A549 (cell line): ENCODE measurements at regions not wholly inside any gene's neighbourhood (a gene's known extent, or its start where the extent isn't known, plus 50 kb on each side); places are given as distances from the start of the nearest gene placed in this dataset.

Experiments used
- ATAC-seq, 2 experiments: fragments of 200-7000 bp in 1 of 2; fragments of >200 bp in 1 of 2; cut with Nextera tagmentation in 1 of 2; cut with Tn5 transposase in 1 of 2; 3 replicates each; pipeline versions ENCODE4 v1.8.0 to v1.9.1; 2018 to 2020; ENCODE audit warnings: mild to moderate bottlenecking in 1 of 2, moderate library complexity in 1 of 2
- CTCF ChIA-PET: fragments of 300-600 bp; sonication (Branson Sonifier 250); formaldehyde crosslinking; extraction: SDS; loops from one replicate; lab custom pipeline; 2021; ENCODE audit warnings: antibody characterized with exemption, inconsistent platforms; lab: Yijun Ruan, JAX
- POLR2A ChIA-PET: fragments of 350-600 bp; formaldehyde crosslinking; extraction: SDS; loops from one replicate; lab custom pipeline; 2021; ENCODE audit warnings: antibody characterized with exemption, inconsistent platforms; lab: Yijun Ruan, JAX
- DNase-seq, 2 experiments: peaks; one replicate each; pipeline versions ENCODE4 v3.0.0 to v3.0.0-alpha.2; 2011 to 2016; ENCODE audit warnings: low read depth in 1 of 2, low spot score in 1 of 2
- FAIRE-seq: peaks from 2 replicates; lab custom pipeline; 2011; peaks lifted over from hg19 to GRCh38; lab: Jason Lieb, UNC
- H3K27ac ChIP-seq, 2 experiments: fragments of >200 bp; sonication (Bioruptor Twin); formaldehyde crosslinking; 3 replicates each; pipeline ENCODE4 v1.5.1; 2016 to 2017
- H3K4me1 ChIP-seq: fragments of >200 bp; sonication (Bioruptor Twin); formaldehyde crosslinking; 3 replicates; pipeline ENCODE4 v1.6.1; 2016
- H3K4me2 ChIP-seq: fragments of >200 bp; sonication (Bioruptor Twin); formaldehyde crosslinking; 3 replicates; pipeline ENCODE4 v1.6.1; 2016
- H3K4me3 ChIP-seq: fragments of >200 bp; sonication (Bioruptor Twin); formaldehyde crosslinking; 3 replicates; pipeline ENCODE4 v1.5.1; 2016
- H3K9me3 ChIP-seq: fragments of >200 bp; sonication (Bioruptor Twin); formaldehyde crosslinking; 3 replicates; pipeline ENCODE4 v1.6.1; 2016
- CBX2 ChIP-seq: fragments of 200-600 bp; sonication (generic); IDR thresholded peaks from 2 replicates; pipeline ENCODE4 v1.6.1; 2016; ENCODE audit warnings: low read depth, mild to moderate bottlenecking, borderline replicate concordance
- CBX8 ChIP-seq: fragments of 200-600 bp; sonication (generic); IDR thresholded peaks from 2 replicates; pipeline ENCODE4 v1.6.1; 2016
- CEBPB ChIP-seq, 2 experiments: fragments of >200 bp in 1 of 2; sonication (Bioruptor Twin) in 1 of 2; formaldehyde crosslinking in 1 of 2; IDR thresholded peaks; 2 replicates each; pipeline ENCODE4 v1.6.1; 2012 to 2016
- EHF ChIP-seq: fragments of 250-450 bp; sonication (Bioruptor Pico); IDR thresholded peaks from 2 replicates; pipeline ENCODE4 v1.5.0; 2020; ENCODE audit warnings: mild to moderate bottlenecking
- FOSB ChIP-seq: fragments of 250-450 bp; sonication (Bioruptor Pico); IDR thresholded peaks from 2 replicates; pipeline ENCODE4 v1.5.0; 2020; ENCODE audit warnings: mild to moderate bottlenecking, moderate library complexity
- FOSL2 ChIP-seq, 2 experiments: fragments of 450-650 bp in 1 of 2; fragments of >200 bp in 1 of 2; sonication (Bioruptor Twin) in 1 of 2; formaldehyde crosslinking; IDR thresholded peaks; 2 replicates each; pipeline versions ENCODE4 v1.5.0 to v1.6.1; 2016 to 2020; ENCODE audit warnings: mild to moderate bottlenecking in 1 of 2, moderate library complexity in 1 of 2
- FOXS1 ChIP-seq: fragments of 250-450 bp; sonication (Bioruptor Pico); IDR thresholded peaks from 2 replicates; pipeline ENCODE4 v1.5.0; 2020; ENCODE audit warnings: mild to moderate bottlenecking, moderate library complexity
- GATA3 ChIP-seq: IDR thresholded peaks from 2 replicates; pipeline ENCODE4 v1.6.1; 2012; ENCODE audit warnings: borderline replicate concordance
- HDAC2 ChIP-seq: fragments of 200-600 bp; sonication (generic); IDR thresholded peaks from 2 replicates; pipeline ENCODE4 v1.6.1; 2016
- JUN ChIP-seq, 2 experiments: fragments of >200 bp; sonication (Bioruptor Twin); formaldehyde crosslinking; IDR thresholded peaks; 2 replicates in 1 of 2; 3 replicates in 1 of 2; pipeline ENCODE4 v1.6.1; 2016 to 2017
- KDM1A ChIP-seq: fragments of 200-600 bp; sonication (generic); IDR thresholded peaks from 2 replicates; pipeline ENCODE4 v1.6.1; 2016; ENCODE audit warnings: low read depth, mild to moderate bottlenecking
- KDM5A ChIP-seq: fragments of 200-600 bp; sonication (generic); IDR thresholded peaks from 2 replicates; pipeline ENCODE4 v1.6.1; 2016; ENCODE audit warnings: antibody characterized with exemption, mild to moderate bottlenecking
- MAFK ChIP-seq: fragments of 450-650 bp; IDR thresholded peaks from 2 replicates; pipeline ENCODE4 v1.6.1; 2014; ENCODE audit not compliant: partially characterized antibody
- MYC ChIP-seq: IDR thresholded peaks from 2 replicates; pipeline ENCODE4 v1.6.1; 2012; ENCODE audit warnings: mild to moderate bottlenecking, inconsistent platforms, low read length, improper control_type of control experiment, borderline replicate concordance
- NFE2L2 ChIP-seq: fragments of 150-350 bp; conservative IDR thresholded peaks from 2 replicates; pipeline ENCODE4 v1.6.1; 2014; ENCODE audit warnings: low read length
- RAD21 ChIP-seq, 2 experiments: fragments of >200 bp in 1 of 2; sonication (Bioruptor Twin) in 1 of 2; formaldehyde crosslinking in 1 of 2; IDR thresholded peaks in 1 of 2; conservative IDR thresholded peaks in 1 of 2; 2 replicates in 1 of 2; 3 replicates in 1 of 2; pipeline ENCODE4 v1.6.1; 2012 to 2018; ENCODE audit warnings: inconsistent platforms in 1 of 2
- RARB ChIP-seq: fragments of 250-450 bp; sonication (Bioruptor Pico); IDR thresholded peaks from 2 replicates; pipeline ENCODE4 v1.8.0; 2021; ENCODE audit warnings: mild to moderate bottlenecking, moderate library complexity
- ZSCAN20 ChIP-seq: fragments of 250-450 bp; sonication (Bioruptor Pico); IDR thresholded peaks from 2 replicates; pipeline ENCODE4 v1.8.0; 2022; ENCODE audit warnings: mild to moderate bottlenecking, moderate library complexity
- WGBS: methylation state at CpG from one replicate; pipeline ENCODE4 v1.1.6; 2017; ENCODE audit errors: missing lambda C conversion rate; 5-methylcytosine and 5-hydroxymethylcytosine counted together
- TF ChIP-seq, protein P1 (sequence below): fragments of 200-600 bp; sonication (generic); IDR thresholded peaks from 2 replicates; pipeline ENCODE4 v1.6.1; 2016; ENCODE audit warnings: antibody characterized with exemption, mild to moderate bottlenecking, moderate library complexity
- TF ChIP-seq, protein P2 (sequence below): fragments of >200 bp; sonication (Bioruptor Twin); formaldehyde crosslinking; IDR thresholded peaks from 3 replicates; pipeline ENCODE4 v1.5.1; 2016
- TF ChIP-seq, protein P3 (sequence below): fragments of 450-650 bp; IDR thresholded peaks from 2 replicates; pipeline ENCODE4 v1.6.1; 2014; ENCODE audit warnings: antibody characterized with exemption
- TF ChIP-seq, protein P4 (sequence below): fragments of 250-450 bp; sonication (Bioruptor Pico); IDR thresholded peaks from 2 replicates; pipeline ENCODE4 v1.5.0; 2021; ENCODE audit warnings: mild to moderate bottlenecking, moderate library complexity, borderline replicate concordance

DNA sequence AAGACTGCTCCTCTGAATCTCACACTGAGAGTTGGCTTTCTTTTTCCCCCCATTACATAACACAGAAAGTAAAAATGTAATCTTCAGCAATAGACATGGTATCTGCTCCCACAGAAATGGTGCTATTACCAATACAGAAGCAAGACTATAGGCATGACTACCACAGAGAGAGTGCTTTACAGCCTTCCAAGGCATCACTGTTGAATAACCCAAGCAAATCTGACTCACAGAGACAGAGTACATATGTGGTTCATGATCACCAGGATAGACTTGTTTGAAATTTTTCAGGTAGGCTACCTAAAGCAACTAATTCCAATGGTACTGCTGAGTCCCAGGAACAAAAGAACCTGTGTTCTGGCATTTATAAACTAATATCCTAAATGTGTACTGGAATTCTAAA lies 1373.4 kb upstream of the C9orf72 start (continued):
- TF ChIP-seq, protein P1, sequence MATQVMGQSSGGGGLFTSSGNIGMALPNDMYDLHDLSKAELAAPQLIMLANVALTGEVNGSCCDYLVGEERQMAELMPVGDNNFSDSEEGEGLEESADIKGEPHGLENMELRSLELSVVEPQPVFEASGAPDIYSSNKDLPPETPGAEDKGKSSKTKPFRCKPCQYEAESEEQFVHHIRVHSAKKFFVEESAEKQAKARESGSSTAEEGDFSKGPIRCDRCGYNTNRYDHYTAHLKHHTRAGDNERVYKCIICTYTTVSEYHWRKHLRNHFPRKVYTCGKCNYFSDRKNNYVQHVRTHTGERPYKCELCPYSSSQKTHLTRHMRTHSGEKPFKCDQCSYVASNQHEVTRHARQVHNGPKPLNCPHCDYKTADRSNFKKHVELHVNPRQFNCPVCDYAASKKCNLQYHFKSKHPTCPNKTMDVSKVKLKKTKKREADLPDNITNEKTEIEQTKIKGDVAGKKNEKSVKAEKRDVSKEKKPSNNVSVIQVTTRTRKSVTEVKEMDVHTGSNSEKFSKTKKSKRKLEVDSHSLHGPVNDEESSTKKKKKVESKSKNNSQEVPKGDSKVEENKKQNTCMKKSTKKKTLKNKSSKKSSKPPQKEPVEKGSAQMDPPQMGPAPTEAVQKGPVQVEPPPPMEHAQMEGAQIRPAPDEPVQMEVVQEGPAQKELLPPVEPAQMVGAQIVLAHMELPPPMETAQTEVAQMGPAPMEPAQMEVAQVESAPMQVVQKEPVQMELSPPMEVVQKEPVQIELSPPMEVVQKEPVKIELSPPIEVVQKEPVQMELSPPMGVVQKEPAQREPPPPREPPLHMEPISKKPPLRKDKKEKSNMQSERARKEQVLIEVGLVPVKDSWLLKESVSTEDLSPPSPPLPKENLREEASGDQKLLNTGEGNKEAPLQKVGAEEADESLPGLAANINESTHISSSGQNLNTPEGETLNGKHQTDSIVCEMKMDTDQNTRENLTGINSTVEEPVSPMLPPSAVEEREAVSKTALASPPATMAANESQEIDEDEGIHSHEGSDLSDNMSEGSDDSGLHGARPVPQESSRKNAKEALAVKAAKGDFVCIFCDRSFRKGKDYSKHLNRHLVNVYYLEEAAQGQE: no peak
- no peak for TF ChIP-seq CBX8

DNA sequence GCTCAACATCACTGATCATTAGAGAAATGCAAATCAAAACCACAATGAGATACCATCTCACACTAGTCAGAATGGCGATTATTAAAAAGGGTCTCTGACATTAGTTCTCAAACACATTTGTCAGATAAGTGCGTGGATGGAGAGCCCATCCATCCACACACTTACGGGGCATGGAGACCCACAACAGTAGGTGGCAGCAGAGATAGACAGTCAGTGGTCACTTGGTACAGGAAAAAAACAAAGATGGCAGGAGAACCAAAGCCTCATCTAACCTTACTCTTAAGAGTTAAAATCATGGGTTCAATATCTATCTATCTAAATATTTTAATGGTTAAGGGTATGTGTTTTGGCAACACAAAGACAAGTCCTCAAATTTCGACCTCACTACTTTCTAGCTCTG lies 1378.7 kb upstream of the C9orf72 start:
- DNase-seq (peak in 1 of 2 experiments; percentile 23), ATAC-seq (peak in 1 of 2 experiments; percentile 50; a peak in 2 of 6 replicates)
- POLR2A ChIA-PET: no interaction called here
- H3K9me3 ChIP-seq: peaks cover 7% of the 10 kb centered on the region; the same call in 1 of the 3 replicates
- H3K27ac ChIP-seq: no peak overlapping the region
- H3K4me3 ChIP-seq: no peak overlapping the region
- H3K4me2 ChIP-seq: no peak overlapping the region
- CTCF ChIA-PET: interaction anchor here (1.0 kb wide), 1 partner anchor 29 kb away, joined by 3 read pairs; no protein-coding TSS in a partner anchor
- TF ChIP-seq CEBPB (IDR thresholded peaks at IDR 0.05): no peak
- peak in 1 of 2 experiments; percentile 29; a peak in 2 of 5 replicates for TF ChIP-seq RAD21 (conservative IDR thresholded peaks at IDR 0.05 in 1 of 2, IDR thresholded peaks at IDR 0.05 in 1 of 2)
- TF ChIP-seq, all 56 proteins: peak for 1
- 59% methylated on average over 4 of the region's 4 CpGs for WGBS
- H3K4me1 ChIP-seq: peaks cover 16% of the 10 kb centered on the region
- no peak for FAIRE-seq

DNA sequence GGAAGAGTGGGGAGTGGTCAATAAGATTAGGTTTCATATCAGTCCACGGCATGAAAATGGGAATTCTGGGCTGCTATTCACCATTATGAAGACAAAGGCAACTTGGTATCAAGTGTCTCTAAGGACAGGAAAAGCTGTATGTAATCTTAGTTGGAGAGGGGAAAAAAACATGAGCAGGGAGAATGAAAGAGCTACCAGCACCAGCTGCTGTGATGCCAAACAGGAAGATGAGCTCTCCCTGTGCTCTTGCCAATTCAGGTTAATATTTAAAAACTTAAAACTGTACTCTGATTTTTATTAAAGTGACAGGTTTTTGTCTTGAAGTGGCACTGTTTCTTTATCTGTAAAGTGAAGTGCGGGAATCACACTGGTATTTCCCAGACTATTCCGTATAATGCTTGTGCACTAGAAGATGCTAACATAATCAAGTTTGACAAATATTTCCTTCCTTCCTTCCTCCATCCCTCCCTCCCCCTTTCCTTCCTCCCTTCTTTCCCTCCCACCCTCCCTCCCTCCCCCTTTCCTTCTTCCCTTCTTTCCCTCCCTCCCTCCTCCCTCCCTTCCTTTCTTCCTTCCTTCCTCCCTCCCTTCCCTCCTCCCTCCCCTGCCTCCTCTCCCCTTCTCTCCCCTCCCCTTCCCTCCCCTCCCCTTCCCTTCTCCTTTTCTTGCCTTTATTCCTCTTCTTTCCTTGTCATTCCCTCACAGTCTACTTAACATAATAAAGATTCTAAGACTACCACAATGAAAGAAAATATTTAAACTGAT lies 1383.0 kb upstream of the C9orf72 start:
- DNase-seq: peak in 1 of 2 experiments; percentile 27
- no peak for FAIRE-seq
- H3K4me1 ChIP-seq: peaks cover 17% of the 10 kb centered on the region
- H3K4me2 ChIP-seq: peak overlapping the region; percentile 72
- no peak for TF ChIP-seq HDAC2
- TF ChIP-seq FOXS1: no peak
- no peak for TF ChIP-seq RARB (CRISPR knock-in tag)
- no peak for TF ChIP-seq FOSB (CRISPR knock-in tag)
- TF ChIP-seq EHF (CRISPR knock-in tag): no peak
- TF ChIP-seq, protein P2, sequence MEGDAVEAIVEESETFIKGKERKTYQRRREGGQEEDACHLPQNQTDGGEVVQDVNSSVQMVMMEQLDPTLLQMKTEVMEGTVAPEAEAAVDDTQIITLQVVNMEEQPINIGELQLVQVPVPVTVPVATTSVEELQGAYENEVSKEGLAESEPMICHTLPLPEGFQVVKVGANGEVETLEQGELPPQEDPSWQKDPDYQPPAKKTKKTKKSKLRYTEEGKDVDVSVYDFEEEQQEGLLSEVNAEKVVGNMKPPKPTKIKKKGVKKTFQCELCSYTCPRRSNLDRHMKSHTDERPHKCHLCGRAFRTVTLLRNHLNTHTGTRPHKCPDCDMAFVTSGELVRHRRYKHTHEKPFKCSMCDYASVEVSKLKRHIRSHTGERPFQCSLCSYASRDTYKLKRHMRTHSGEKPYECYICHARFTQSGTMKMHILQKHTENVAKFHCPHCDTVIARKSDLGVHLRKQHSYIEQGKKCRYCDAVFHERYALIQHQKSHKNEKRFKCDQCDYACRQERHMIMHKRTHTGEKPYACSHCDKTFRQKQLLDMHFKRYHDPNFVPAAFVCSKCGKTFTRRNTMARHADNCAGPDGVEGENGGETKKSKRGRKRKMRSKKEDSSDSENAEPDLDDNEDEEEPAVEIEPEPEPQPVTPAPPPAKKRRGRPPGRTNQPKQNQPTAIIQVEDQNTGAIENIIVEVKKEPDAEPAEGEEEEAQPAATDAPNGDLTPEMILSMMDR: no peak
- no peak for TF ChIP-seq ZSCAN20 (CRISPR knock-in tag)
- TF ChIP-seq KDM5A: no peak
- TF ChIP-seq NFE2L2: no peak
- TF ChIP-seq KDM1A: no peak
- TF ChIP-seq, protein P3, sequence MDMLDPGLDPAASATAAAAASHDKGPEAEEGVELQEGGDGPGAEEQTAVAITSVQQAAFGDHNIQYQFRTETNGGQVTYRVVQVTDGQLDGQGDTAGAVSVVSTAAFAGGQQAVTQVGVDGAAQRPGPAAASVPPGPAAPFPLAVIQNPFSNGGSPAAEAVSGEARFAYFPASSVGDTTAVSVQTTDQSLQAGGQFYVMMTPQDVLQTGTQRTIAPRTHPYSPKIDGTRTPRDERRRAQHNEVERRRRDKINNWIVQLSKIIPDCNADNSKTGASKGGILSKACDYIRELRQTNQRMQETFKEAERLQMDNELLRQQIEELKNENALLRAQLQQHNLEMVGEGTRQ: no peak
- TF ChIP-seq CEBPB (IDR thresholded peaks at IDR 0.05): no peak
- TF ChIP-seq MAFK: no peak
- TF ChIP-seq CBX2: no peak
- no peak for TF ChIP-seq MYC
- TF ChIP-seq, protein P4, sequence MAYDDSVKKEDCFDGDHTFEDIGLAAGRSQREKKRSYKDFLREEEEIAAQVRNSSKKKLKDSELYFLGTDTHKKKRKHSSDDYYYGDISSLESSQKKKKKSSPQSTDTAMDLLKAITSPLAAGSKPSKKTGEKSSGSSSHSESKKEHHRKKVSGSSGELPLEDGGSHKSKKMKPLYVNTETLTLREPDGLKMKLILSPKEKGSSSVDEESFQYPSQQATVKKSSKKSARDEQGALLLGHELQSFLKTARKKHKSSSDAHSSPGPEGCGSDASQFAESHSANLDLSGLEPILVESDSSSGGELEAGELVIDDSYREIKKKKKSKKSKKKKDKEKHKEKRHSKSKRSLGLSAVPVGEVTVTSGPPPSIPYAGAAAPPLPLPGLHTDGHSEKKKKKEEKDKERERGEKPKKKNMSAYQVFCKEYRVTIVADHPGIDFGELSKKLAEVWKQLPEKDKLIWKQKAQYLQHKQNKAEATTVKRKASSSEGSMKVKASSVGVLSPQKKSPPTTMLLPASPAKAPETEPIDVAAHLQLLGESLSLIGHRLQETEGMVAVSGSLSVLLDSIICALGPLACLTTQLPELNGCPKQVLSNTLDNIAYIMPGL (CRISPR knock-in tag): no peak
- TF ChIP-seq GATA3: no peak
- TF ChIP-seq FOSL2 (IDR thresholded peaks at IDR 0.05): no peak
- no peak for TF ChIP-seq FOSL2 (CRISPR knock-in tag; IDR thresholded peaks at IDR 0.05)
- no peak for TF ChIP-seq RAD21 (conservative IDR thresholded peaks at IDR 0.05 in 1 of 2, IDR thresholded peaks at IDR 0.05 in 1 of 2)
- TF ChIP-seq JUN (IDR thresholded peaks at IDR 0.05): no peak
- ChIA-PET CTCF (no interaction called here), POLR2A (no interaction called here)
- peak; percentile 28 to 35; a peak in 4 of 6 replicates for ATAC-seq
- WGBS: 7% methylated on average over 3 of the region's 3 CpGs
- H3K27ac ChIP-seq: peak overlapping the region; percentile 54 to 64
- H3K4me3 ChIP-seq: no peak overlapping the region
- peaks cover 6% of the 10 kb centered on the region; the same call in 1 of the 3 replicates for H3K9me3 ChIP-seq
